Adrenal gland (tissue), 9 donors: ENCODE measurements at regions not wholly inside any gene's neighbourhood (a gene's known extent, or its start where the extent isn't known, plus 50 kb on each side); places are given as distances from the start of the nearest gene placed in this dataset.
A peak's percentile ranks its signal among the peaks of the same experiment; 100 is the strongest.

ENCODE experiments used
- DNase-seq, 7 donors: peaks; one replicate each; pipeline ENCODE4 v3.0.0-alpha.2; 2019 to 2020
- H3K27ac ChIP-seq, 5 donors: fragments of 200-600 bp; sonication (generic) in 4 of 5; 1 replicate in 3 of 5; 2 replicates in 2 of 5; pipeline versions ENCODE4 v1.5.1 to v1.8.0; 2016 to 2020; ENCODE audit warnings: mild to moderate bottlenecking in 1 of 5
- H3K27me3 ChIP-seq: fragments of 200-600 bp; 2 replicates; pipeline ENCODE4 v1.8.0; 2021
- H3K36me3 ChIP-seq, 2 donors: fragments of 200-600 bp; replicated peaks in 1 of 2; 1 replicate in 1 of 2; 2 replicates in 1 of 2; pipeline versions ENCODE4 v1.5.1 to v1.8.0; 2018 to 2022
- H3K4me1 ChIP-seq, 2 donors: fragments of 200-600 bp; replicated peaks in 1 of 2; 1 replicate in 1 of 2; 2 replicates in 1 of 2; pipeline versions ENCODE4 v1.5.1 to v1.8.0; 2018 to 2021
- H3K4me3 ChIP-seq, 4 donors: fragments of 200-600 bp; sonication (generic) in 3 of 4; one replicate each; pipeline ENCODE4 v1.5.1; 2016 to 2018
- H3K9me3 ChIP-seq, 3 donors: fragments of 200-600 bp; sonication (generic) in 1 of 3; replicated peaks in 1 of 3; 1 replicate in 2 of 3; 2 replicates in 1 of 3; pipeline versions ENCODE4 v1.5.1 to v1.8.0; 2016 to 2021
- CTCF ChIP-seq, 6 experiments: fragments of 450-650 bp in 4 of 6; fragments of 200-600 bp in 2 of 6; sonication (generic) in 1 of 6; IDR thresholded peaks; 1 replicate in 5 of 6; 2 replicates in 1 of 6; pipeline versions ENCODE4 v1.5.1 to v1.8.0; 2016 to 2021; ENCODE audit warnings: antibody characterized with exemption in 6 of 6, mild to moderate bottlenecking in 2 of 6, moderate library complexity in 1 of 6
- POLR2A ChIP-seq, 2 donors: fragments of 450-650 bp; IDR thresholded peaks; one replicate each; pipeline ENCODE4 v1.6.1; 2017; ENCODE audit warnings: antibody characterized with exemption in 2 of 2, mild to moderate bottlenecking in 2 of 2, moderate library complexity in 1 of 2
- WGBS, 4 donors: extraction: QIAGEN DNeasy Blood & Tissue Kit in 2 of 4; methylation state at CpG; one replicate each; pipeline versions ENCODE4 v1.1.5 to v1.1.7; 2013 to 2017; 5-methylcytosine and 5-hydroxymethylcytosine counted together
- intact Hi-C, 2 donors: fragments of 100-400 bp; cut with DNase I; formaldehyde crosslinking; loops; one replicate each; pipeline versions ENCODE4 v1.14.1 to v1.15.0; 2022 to 2023
- donor health status: healthy with polysubstance abuse.
- donor health status: Bipolar disorder and iron deficiency.
- donor health status: DM: yes; HTN: yes; CAD: no.
- donor health status: DM: no; HTN: no; CAD: no.
- donor health status: DM: no; HTN: no; CAD: no.

GRCh38 chr1:29691499-29691898 lies 455.2 kb downstream of the PTPRU start:
- no peaks in the 10 kb centered on the region for H3K27me3 ChIP-seq

GRCh38 chr1:29690156-29690555 lies 453.8 kb downstream of the PTPRU start:
- DNase-seq: no peak
- Histone ChIP-seq H3K36me3 (no peaks in the 10 kb centered on the region), H3K9me3 (no peaks in the 10 kb centered on the region), H3K4me1 (no peaks in the 10 kb centered on the region), H3K4me3 (no peak overlapping the region), H3K27ac (no peak overlapping the region), H3K27me3 (no peaks in the 10 kb centered on the region)
- 61 to 65% (median 62%) methylated on average over 8 to 9 of the region's 9 CpGs for WGBS, 4 donors
- intact Hi-C loops: no loop called here
- TF ChIP-seq CTCF (IDR thresholded peaks at IDR 0.05) (no peak), POLR2A (IDR thresholded peaks at IDR 0.05) (no peak)

More at GRCh38 chr1:29691499-29691898, 455.2 kb downstream of the PTPRU start:
- no peak for TF ChIP-seq POLR2A (IDR thresholded peaks at IDR 0.05)
- TF ChIP-seq CTCF (IDR thresholded peaks at IDR 0.05): no peak
- no peaks in the 10 kb centered on the region for H3K36me3 ChIP-seq
- no peaks in the 10 kb centered on the region for H3K4me1 ChIP-seq
- intact Hi-C loops: no loop called here
- no peak for DNase-seq
- H3K9me3 ChIP-seq: no peaks in the 10 kb centered on the region
- 65 to 75% (median 70%) methylated on average over 5 of the region's 5 CpGs for WGBS, 4 donors
- H3K4me3 ChIP-seq: no peak overlapping the region
- no peak overlapping the region for H3K27ac ChIP-seq

- no peak for TF ChIP-seq POLR2A (IDR thresholded peaks at IDR 0.05)
- TF ChIP-seq CTCF (IDR thresholded peaks at IDR 0.05): no peak
- Histone ChIP-seq H3K36me3 (no peaks in the 10 kb centered on the region), H3K9me3 (no peaks in the 10 kb centered on the region), H3K27ac (no peak overlapping the region), H3K27me3 (no peaks in the 10 kb centered on the region), H3K4me1 (no peaks in the 10 kb centered on the region), H3K4me3 (no peak overlapping the region)
- DNase-seq: peak in 1 of 7 donors; percentile 58
- intact Hi-C loops: no loop called here
- 68 to 88% (median 72%) methylated on average over 6 to 13 of the region's 13 CpGs for WGBS, 4 donors
These were observed 453.2 kb downstream of the PTPRU start for GRCh38 chr1:29689372-29690030.

GRCh38 chr1:29688471-29689365 lies 452.4 kb downstream of the PTPRU start:
- H3K27me3 ChIP-seq: no peaks in the 10 kb centered on the region
- no peaks in the 10 kb centered on the region for H3K9me3 ChIP-seq
- H3K4me3 ChIP-seq: no peak overlapping the region
- H3K27ac ChIP-seq: no peak overlapping the region
- H3K36me3 ChIP-seq: no peaks in the 10 kb centered on the region
- TF ChIP-seq POLR2A (IDR thresholded peaks at IDR 0.05) (no peak), CTCF (IDR thresholded peaks at IDR 0.05) (no peak)
- DNase-seq: peak in 1 of 7 donors; percentile 11
- 39 to 49% (median 45%) methylated on average over 12 to 14 of the region's 14 CpGs for WGBS, 4 donors
- intact Hi-C loops: no loop called here
- no peaks in the 10 kb centered on the region for H3K4me1 ChIP-seq
